Activated CD8-positive, alpha-beta memory T cell treated with anti-CD3 and anti-CD28 coated beads, Interleukin-2, amount 50 U/mL, for 24 hours (primary cell): ENCODE measurements at regions not wholly inside any gene's neighbourhood (a gene's known extent, or its start where the extent isn't known, plus 50 kb on each side); places are given as distances from the start of the nearest gene placed in this dataset.

Experiments used
- DNase-seq: peaks from one replicate; pipeline ENCODE4 v3.0.0-alpha.2; 2020; ENCODE audit errors: extremely low read depth

- DNase-seq = no peak
Measured at GRCh38 chr12:130017591-130018449, 114.0 kb upstream of the TMEM132D start.

GRCh38 chr12:130018614-130019013 lies 114.8 kb upstream of the TMEM132D start:
- no peak for DNase-seq

- no peak for DNase-seq
Measured at GRCh38 chr12:130026608-130027176, 122.9 kb upstream of the TMEM132D start.

- DNase-seq = no peak
Measured at GRCh38 chr12:130027798-130028197, 124.0 kb upstream of the TMEM132D start.

GRCh38 chr12:130029151-130029550 lies 125.3 kb upstream of the TMEM132D start:
- DNase-seq = no peak

- no peak for DNase-seq
Measured at GRCh38 chr12:130031041-130031440, 127.2 kb upstream of the TMEM132D start.

GRCh38 chr12:130031571-130032189 lies 127.9 kb upstream of the TMEM132D start:
- DNase-seq = peak; percentile 20

- DNase-seq = no peak
Measured at GRCh38 chr12:130041983-130042812, 120.1 kb upstream of the FZD10 start.

GRCh38 chr12:130043685-130044406 lies 118.4 kb upstream of the FZD10 start:
- no peak for DNase-seq

GRCh38 chr12:130044991-130045621 lies 117.2 kb upstream of the FZD10 start:
- no peak for DNase-seq

- DNase-seq = no peak
Measured at GRCh38 chr12:130049666-130050065, 112.6 kb upstream of the FZD10 start.

GRCh38 chr12:130051900-130052299 lies 110.4 kb upstream of the FZD10 start:
- no peak for DNase-seq

- DNase-seq = no peak
Measured at GRCh38 chr12:130053651-130054069, 108.6 kb upstream of the FZD10 start.

GRCh38 chr12:130054803-130055202 lies 107.5 kb upstream of the FZD10 start:
- no peak for DNase-seq

- DNase-seq = no peak
Measured at GRCh38 chr12:130058926-130059472, 103.3 kb upstream of the FZD10 start.

- DNase-seq = no peak
Measured at GRCh38 chr12:130063866-130064265, 98.4 kb upstream of the FZD10 start.

GRCh38 chr12:130064999-130065398 lies 97.3 kb upstream of the FZD10 start:
- no peak for DNase-seq

- no peak for DNase-seq
Measured at GRCh38 chr12:130066742-130067141, 95.5 kb upstream of the FZD10 start.

GRCh38 chr12:130068741-130069140 lies 93.5 kb upstream of the FZD10 start:
- DNase-seq = no peak

GRCh38 chr12:130070126-130070611 lies 92.1 kb upstream of the FZD10 start:
- no peak for DNase-seq
